ENCODE measurements at regions not wholly inside any gene's neighbourhood (a gene's known extent, or its start where the extent isn't known, plus 50 kb on each side); places are given as distances from the start of the nearest gene placed in this dataset.

GRCh38 chr4:41455206-41455605 lies 82.8 kb upstream of the LIMCH1 start:
- DNase-seq (ENCODE audit: low read depth, low spot score) = no peak

DNA sequence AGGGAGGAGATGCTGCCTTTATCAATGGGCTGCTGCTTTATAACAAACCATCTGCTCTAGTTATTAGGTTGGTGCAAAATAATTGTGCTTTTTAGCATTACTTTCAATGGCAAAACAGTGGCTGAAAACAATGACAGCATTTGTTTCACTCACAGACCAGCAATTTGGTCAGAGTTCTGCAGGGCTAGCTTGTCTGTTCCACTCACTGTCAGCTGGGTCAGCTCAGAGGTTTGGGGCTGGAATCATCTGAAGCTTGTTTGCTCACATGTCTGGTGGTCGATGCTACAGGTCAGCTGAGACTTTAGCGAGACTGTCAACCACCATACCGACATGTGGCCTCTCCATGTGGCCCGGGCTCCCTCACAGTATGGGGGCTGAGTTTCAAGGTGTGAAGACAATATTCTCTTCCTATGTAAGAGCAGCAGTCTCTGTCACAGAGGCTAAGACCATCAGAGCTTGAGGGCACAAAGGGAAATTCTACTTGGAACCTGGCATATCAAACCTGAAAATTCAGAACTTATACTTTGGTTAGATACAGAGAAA lies 81.3 kb upstream of the LIMCH1 start:
- no peak for DNase-seq (ENCODE audit: low read depth, low spot score)

DNA sequence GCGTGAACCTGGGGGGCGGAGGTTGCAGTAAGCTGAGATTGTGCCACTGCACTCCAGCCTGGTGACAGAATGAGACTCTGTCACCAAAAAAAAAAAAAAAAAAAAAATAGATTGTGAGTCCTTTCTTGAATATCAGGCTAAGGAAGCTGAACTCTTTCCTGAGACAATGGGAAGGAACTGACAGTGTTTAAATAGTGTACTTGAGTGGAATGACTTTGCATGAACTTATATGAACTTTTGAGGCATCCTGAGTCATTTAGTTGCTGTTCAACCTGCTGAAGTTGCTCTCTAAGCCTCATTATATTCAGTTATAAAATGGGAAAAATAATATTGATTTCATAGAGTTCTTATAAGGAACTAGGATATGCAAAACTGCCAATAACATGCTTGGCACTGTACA lies 79.3 kb upstream of the LIMCH1 start:
- no peak for DNase-seq (ENCODE audit: low read depth, low spot score)

DNA sequence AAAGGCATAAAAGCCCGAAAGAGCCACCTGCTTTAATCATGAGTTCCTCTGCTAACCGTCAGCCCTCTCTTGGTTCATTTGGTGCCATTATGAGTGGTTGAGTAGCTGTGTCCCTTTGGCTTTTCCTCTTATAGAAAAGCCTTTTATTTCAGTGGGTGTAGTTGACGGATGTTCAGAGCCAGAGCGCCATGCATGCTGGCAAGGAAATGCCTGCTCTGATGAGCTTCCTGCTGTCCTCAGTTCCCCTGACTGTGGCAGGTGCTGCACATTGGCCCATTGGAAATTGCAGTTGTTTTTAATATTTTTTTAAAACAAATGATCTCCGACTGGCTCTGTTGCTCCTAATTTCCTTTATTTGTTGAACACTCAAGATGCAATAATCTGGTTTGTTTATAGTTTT lies 77.3 kb upstream of the LIMCH1 start:
- DNase-seq (ENCODE audit: low read depth, low spot score) = no peak

GRCh38 chr4:41461780-41462307 lies 76.1 kb upstream of the LIMCH1 start:
- no peak for DNase-seq (ENCODE audit: low read depth, low spot score)

- no peak for DNase-seq (ENCODE audit: low read depth, low spot score)
Measured at GRCh38 chr4:41465146-41465761, 72.7 kb upstream of the LIMCH1 start.

GRCh38 chr4:41466249-41466648 lies 71.7 kb upstream of the LIMCH1 start:
- no peak for DNase-seq (ENCODE audit: low read depth, low spot score)

GRCh38 chr4:41468122-41468521 lies 69.8 kb upstream of the LIMCH1 start:
- DNase-seq (ENCODE audit: low read depth, low spot score) = no peak

GRCh38 chr4:41471126-41472071 lies 66.6 kb upstream of the LIMCH1 start:
- no peak for DNase-seq (ENCODE audit: low read depth, low spot score)

DNA sequence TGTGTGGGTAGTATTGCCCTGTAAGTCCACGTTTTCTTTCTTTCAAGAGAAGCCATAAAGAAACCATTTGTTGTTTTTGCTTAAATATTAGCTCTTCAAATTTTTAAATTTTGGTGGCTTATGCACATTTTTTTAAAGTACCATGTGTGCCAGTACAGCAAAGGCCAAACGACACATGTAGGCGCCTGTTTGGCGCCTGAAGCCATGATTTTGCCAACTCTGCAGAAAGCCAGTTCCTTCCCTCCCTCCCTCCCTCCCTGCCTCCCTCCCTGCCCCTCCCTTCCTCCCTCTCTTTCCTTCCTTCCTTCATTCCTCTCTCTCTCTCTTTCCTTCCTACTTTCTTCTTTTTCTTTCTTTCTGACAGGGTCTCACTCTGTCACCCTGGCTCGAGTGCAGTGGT lies 65.9 kb upstream of the LIMCH1 start:
- DNase-seq (ENCODE audit: low read depth, low spot score) = no peak

DNA sequence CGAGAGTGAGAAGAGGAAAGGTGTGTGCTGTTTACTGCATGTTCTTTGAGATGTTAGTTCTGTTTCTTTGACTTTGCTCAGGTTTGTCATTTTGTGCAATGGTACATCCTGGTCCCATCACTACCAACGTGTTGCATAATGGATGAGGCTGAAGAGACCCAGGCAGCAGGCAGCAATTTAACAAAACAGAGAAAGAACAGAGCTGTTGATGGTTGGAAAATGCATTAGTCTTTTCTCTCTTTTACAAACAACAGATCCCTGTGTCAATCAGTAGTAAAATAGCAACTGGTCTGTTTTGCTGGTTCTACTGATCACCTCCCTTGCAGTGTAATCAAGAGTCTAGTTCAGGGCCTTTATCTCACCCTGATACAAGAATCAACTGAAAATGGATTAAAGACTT lies 64.8 kb upstream of the LIMCH1 start:
- no peak for DNase-seq (ENCODE audit: low read depth, low spot score)

GRCh38 chr4:41475402-41475801 lies 62.6 kb upstream of the LIMCH1 start:
- no peak for DNase-seq (ENCODE audit: low read depth, low spot score)

- no peak for DNase-seq (ENCODE audit: low read depth, low spot score)
Measured at GRCh38 chr4:41476310-41476885, 61.6 kb upstream of the LIMCH1 start.

DNA sequence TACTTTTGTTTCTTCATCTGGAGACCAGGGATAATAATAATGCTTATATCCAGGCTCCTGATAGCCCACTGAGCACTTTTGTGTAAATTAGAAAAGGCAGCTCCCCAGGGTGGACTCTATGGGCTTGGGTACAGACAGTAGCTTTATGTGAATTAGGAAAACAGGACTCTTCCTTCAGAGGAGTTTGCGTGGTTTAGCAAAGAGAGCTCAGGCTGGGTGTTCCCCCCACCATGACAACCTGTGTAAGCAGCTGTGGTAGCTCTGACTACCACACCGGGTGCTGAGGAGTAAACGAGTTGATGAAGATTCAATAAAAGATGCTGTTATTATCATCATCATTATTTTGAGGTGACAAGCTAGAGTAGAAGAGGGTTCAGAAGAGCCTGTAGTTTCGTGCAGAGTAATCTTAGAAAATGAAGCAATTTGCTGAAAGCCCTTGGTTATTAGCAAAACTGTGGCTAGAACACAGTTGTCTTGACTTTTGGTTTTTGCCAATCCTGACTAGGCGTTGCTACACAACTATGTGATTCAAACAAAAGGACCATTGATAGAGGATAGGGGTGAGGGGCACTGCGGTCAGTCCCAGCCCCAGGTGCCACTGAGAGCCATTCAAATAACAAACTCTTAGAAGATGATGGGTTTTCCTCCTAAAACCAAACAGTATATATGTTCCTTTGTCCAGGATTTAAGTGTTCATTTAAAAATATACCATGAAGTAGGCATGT lies 60.6 kb upstream of the LIMCH1 start:
- no peak for DNase-seq (ENCODE audit: low read depth, low spot score)

- no peak for DNase-seq (ENCODE audit: low read depth, low spot score)
Measured at GRCh38 chr4:41478518-41478917, 59.4 kb upstream of the LIMCH1 start.

GRCh38 chr4:41480896-41481311 lies 57.1 kb upstream of the LIMCH1 start:
- DNase-seq (ENCODE audit: low read depth, low spot score) = no peak

GRCh38 chr4:41483771-41484170 lies 54.2 kb upstream of the LIMCH1 start:
- no peak for DNase-seq (ENCODE audit: low read depth, low spot score)

- DNase-seq (ENCODE audit: low read depth, low spot score) = no peak
Measured at GRCh38 chr4:41485041-41485440, 52.9 kb upstream of the LIMCH1 start.

- no peak for DNase-seq (ENCODE audit: low read depth, low spot score)
Measured at GRCh38 chr4:41487868-41488440, 50.0 kb upstream of the LIMCH1 start.

Data from ELF-1 (cell line).